ENCODE measurements at regions not wholly inside any gene's neighbourhood (a gene's known extent, or its start where the extent isn't known, plus 50 kb on each side); places are given as distances from the start of the nearest gene placed in this dataset.
A peak's percentile ranks its signal among the peaks of the same experiment; 100 is the strongest.

- DNase-seq (ENCODE audit: low read depth): no peak
Measured at GRCh38 chr18:26794230-26795101, 71.0 kb downstream of the AQP4 start.

DNA sequence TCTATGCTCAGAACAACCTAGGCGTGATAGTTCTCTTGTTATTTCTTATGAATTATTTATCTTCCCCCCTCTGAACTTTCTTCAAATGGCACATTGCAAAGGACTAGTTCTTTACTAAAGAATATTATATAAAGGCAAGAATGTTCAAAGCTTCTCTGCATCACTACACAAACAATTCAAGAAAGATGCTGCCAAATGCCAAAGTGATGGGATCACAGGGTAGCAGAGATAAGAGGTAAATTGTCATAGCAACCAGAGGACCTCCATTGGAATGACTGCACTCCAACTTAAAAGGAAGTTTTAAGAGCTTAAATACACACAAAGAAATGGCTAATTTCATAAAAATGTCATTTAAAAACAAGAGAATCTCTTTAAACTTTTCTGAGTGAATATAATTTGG is 72.8 kb downstream of the AQP4 start:
- DNase-seq (ENCODE audit: low read depth): peak; percentile 17

GRCh38 chr18:26791676-26792075 is 73.8 kb downstream of the AQP4 start:
- DNase-seq (ENCODE audit: low read depth): peak; percentile 16

- peak; percentile 7 for DNase-seq (ENCODE audit: low read depth)
Measured at GRCh38 chr18:26784599-26784998, 80.9 kb downstream of the AQP4 start.

GRCh38 chr18:26783170-26783569 is 82.3 kb downstream of the AQP4 start:
- no peak for DNase-seq (ENCODE audit: low read depth)

- DNase-seq (ENCODE audit: low read depth): no peak
Measured at GRCh38 chr18:26780520-26781325, 84.8 kb downstream of the AQP4 start.

DNA sequence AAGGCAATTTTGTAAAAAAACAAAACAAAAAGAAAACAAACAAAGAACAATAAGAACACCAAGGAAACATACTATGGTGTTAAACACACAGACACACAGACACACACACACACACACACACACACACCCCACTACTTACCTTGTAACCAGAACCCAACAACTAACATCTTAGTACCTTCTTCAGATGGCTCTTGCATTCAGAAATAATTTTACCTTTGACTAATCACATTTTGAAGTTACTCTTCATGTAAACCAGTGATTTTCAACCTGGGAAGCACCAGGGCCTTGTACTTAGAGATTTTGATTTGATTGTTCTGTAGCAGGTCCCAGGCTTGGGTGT is 87.5 kb downstream of the AQP4 start:
- no peak for DNase-seq (ENCODE audit: low read depth)

GRCh38 chr18:26777351-26778053 is 88.0 kb downstream of the AQP4 start:
- DNase-seq (ENCODE audit: low read depth): no peak

GRCh38 chr18:26772691-26773090 is 92.8 kb downstream of the AQP4 start:
- DNase-seq (ENCODE audit: low read depth): no peak

DNA sequence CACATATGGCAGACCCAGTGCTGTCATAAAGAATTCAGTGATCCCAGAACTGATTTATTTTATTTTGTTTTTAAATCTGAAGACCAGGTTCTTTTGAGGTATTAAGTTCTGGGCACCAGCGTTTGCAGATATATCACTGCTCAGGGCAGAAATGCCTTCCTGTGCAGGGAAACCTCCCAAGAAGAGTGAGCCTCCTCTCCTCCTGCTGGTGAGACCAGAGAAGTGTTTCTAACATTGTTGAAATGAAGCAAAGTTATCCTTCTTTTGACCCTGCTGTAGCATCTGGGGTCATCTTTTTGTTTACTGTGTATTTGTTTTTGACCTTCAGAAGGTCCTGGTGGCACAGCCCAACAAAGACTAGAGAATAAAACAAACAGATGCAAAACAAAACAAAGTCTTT is 94.0 kb downstream of the AQP4 start:
- DNase-seq (ENCODE audit: low read depth): peak; percentile 28

- DNase-seq (ENCODE audit: low read depth): no peak
Measured at GRCh38 chr18:26768385-26768784, 97.1 kb downstream of the AQP4 start.

GRCh38 chr18:26765498-26765897 is 100.0 kb downstream of the AQP4 start:
- DNase-seq (ENCODE audit: low read depth): no peak

- DNase-seq (ENCODE audit: low read depth): no peak
Measured at GRCh38 chr18:26764586-26764985, 100.9 kb downstream of the AQP4 start.

- DNase-seq (ENCODE audit: low read depth): no peak
Measured at GRCh38 chr18:26764177-26764576, 101.3 kb downstream of the AQP4 start.

GRCh38 chr18:26763446-26764110 is 101.9 kb downstream of the AQP4 start:
- DNase-seq (ENCODE audit: low read depth): no peak

- DNase-seq (ENCODE audit: low read depth): peak; percentile 98
Measured at GRCh38 chr18:26757263-26758019, 108.1 kb downstream of the AQP4 start.

DNA sequence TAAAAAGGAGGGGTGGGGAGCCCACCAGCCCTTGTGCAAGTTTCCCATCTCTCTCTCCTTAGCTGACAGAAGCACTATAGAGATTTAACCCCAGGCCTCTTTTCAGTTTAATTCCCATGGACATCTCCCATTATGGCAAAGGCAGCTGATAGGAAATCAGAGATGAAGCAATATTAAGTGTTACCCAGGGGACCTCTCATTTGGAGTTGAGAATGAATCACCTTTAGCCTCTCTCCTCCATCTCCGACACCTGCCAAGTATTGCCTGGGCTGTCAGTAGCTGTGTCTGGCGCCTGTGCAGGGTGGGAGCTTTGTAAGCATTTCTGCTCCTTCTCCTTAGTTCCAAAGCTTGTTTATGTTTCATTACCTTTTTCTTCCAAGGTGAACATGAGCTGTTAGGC is 109.0 kb downstream of the AQP4 start:
- DNase-seq (ENCODE audit: low read depth): peak; percentile 47

- DNase-seq (ENCODE audit: low read depth): peak; percentile 77
Measured at GRCh38 chr18:26746826-26747475, 118.6 kb downstream of the AQP4 start.

GRCh38 chr18:26746398-26746797 is 119.1 kb downstream of the AQP4 start:
- DNase-seq (ENCODE audit: low read depth): peak; percentile 54

- peak; percentile 46 for DNase-seq (ENCODE audit: low read depth)
Measured at GRCh38 chr18:26745288-26746181, 120.0 kb downstream of the AQP4 start.

All from renal cortical epithelial cell (primary cell).